ENCODE measurements at regions not wholly inside any gene's neighbourhood (a gene's known extent, or its start where the extent isn't known, plus 50 kb on each side); places are given as distances from the start of the nearest gene placed in this dataset.

DNA sequence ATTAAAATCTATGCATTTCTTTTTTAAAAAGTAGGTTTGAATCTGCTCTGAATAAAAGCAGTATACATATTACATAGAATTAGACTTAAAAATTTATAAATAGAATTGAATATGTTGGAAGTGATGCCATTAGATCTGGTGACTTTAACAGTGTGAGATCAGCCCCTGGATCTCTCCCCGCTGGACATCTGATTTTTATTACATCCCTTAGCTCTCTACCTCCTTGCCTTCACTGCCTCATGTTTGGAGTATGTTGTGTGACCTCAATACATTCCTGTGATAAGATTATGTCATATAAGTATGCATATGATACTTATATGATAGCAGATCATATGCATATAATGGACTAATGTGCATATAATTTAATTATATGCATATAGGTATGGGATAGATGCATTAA, 643.4 kb upstream of the NR2F2 start (continued):
- TF ChIP-seq, protein P1, sequence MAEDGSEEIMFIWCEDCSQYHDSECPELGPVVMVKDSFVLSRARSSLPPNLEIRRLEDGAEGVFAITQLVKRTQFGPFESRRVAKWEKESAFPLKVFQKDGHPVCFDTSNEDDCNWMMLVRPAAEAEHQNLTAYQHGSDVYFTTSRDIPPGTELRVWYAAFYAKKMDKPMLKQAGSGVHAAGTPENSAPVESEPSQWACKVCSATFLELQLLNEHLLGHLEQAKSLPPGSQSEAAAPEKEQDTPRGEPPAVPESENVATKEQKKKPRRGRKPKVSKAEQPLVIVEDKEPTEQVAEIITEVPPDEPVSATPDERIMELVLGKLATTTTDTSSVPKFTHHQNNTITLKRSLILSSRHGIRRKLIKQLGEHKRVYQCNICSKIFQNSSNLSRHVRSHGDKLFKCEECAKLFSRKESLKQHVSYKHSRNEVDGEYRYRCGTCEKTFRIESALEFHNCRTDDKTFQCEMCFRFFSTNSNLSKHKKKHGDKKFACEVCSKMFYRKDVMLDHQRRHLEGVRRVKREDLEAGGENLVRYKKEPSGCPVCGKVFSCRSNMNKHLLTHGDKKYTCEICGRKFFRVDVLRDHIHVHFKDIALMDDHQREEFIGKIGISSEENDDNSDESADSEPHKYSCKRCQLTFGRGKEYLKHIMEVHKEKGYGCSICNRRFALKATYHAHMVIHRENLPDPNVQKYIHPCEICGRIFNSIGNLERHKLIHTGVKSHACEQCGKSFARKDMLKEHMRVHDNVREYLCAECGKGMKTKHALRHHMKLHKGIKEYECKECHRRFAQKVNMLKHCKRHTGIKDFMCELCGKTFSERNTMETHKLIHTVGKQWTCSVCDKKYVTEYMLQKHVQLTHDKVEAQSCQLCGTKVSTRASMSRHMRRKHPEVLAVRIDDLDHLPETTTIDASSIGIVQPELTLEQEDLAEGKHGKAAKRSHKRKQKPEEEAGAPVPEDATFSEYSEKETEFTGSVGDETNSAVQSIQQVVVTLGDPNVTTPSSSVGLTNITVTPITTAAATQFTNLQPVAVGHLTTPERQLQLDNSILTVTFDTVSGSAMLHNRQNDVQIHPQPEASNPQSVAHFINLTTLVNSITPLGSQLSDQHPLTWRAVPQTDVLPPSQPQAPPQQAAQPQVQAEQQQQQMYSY (CRISPR knock-in tag; IDR thresholded peaks at IDR 0.05) = no peak
- TF ChIP-seq, protein P2, sequence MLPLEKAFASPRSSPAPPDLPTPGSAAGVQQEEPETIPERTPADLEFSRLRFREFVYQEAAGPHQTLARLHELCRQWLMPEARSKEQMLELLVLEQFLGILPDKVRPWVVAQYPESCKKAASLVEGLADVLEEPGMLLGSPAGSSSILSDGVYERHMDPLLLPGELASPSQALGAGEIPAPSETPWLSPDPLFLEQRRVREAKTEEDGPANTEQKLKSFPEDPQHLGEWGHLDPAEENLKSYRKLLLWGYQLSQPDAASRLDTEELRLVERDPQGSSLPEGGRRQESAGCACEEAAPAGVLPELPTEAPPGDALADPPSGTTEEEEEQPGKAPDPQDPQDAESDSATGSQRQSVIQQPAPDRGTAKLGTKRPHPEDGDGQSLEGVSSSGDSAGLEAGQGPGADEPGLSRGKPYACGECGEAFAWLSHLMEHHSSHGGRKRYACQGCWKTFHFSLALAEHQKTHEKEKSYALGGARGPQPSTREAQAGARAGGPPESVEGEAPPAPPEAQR (CRISPR knock-in tag; IDR thresholded peaks at IDR 0.05) = no peak

DNA sequence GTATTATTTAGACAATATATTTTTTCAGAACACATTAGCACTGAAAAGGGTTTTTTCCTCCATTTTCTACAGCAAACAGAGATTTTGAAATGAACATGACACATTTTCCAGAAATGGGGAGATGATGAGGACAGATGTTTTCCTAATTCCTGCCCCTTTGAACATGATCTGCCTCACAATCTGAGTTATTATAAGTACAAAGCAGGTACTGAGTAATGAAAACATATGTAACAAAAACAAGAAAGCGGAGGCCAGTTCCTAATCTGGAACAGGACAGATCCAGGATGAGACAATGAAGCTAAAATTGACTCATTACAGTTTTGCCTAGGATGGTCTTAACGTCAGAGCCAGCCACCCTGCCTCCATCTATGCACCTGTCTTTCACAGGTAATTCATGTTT, 642.8 kb upstream of the NR2F2 start:
- Mint-ChIP-seq H3K4me1 (no peaks in the 10 kb centered on the region), H3K36me3 (no peaks in the 10 kb centered on the region), H3K27me3 (ENCODE audit: low read depth) (no peaks in the 10 kb centered on the region), H3K9me3 (no peaks in the 10 kb centered on the region; the same call in 1 of the 2 replicates), H3K27ac (no peak overlapping the region), H3K4me3 (no peak overlapping the region)
- TF ChIP-seq ETV6 (CRISPR knock-in tag; IDR thresholded peaks at IDR 0.05) = no peak
- TF ChIP-seq ATF1 (CRISPR knock-in tag; IDR thresholded peaks at IDR 0.05) = no peak
- TF ChIP-seq ZNF138 (CRISPR knock-in tag; conservative IDR thresholded peaks at IDR 0.05) = no peak
- TF ChIP-seq ZNF219 (CRISPR knock-in tag; IDR thresholded peaks at IDR 0.05; ENCODE audit: borderline replicate concordance) = no peak
- no peak for TF ChIP-seq ZNF423 (CRISPR knock-in tag; IDR thresholded peaks at IDR 0.05)
- no peak for TF ChIP-seq NFATC4 (CRISPR knock-in tag; IDR thresholded peaks at IDR 0.05)
- no peak for TF ChIP-seq ESRRA (CRISPR knock-in tag; IDR thresholded peaks at IDR 0.05; ENCODE audit: borderline replicate concordance)
- TF ChIP-seq, protein P3, sequence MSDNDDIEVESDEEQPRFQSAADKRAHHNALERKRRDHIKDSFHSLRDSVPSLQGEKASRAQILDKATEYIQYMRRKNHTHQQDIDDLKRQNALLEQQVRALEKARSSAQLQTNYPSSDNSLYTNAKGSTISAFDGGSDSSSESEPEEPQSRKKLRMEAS (CRISPR knock-in tag; IDR thresholded peaks at IDR 0.05) = no peak
- TF ChIP-seq, protein P4, sequence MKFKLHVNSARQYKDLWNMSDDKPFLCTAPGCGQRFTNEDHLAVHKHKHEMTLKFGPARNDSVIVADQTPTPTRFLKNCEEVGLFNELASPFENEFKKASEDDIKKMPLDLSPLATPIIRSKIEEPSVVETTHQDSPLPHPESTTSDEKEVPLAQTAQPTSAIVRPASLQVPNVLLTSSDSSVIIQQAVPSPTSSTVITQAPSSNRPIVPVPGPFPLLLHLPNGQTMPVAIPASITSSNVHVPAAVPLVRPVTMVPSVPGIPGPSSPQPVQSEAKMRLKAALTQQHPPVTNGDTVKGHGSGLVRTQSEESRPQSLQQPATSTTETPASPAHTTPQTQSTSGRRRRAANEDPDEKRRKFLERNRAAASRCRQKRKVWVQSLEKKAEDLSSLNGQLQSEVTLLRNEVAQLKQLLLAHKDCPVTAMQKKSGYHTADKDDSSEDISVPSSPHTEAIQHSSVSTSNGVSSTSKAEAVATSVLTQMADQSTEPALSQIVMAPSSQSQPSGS (CRISPR knock-in tag; IDR thresholded peaks at IDR 0.05; ENCODE audit: borderline replicate concordance, low read depth) = no peak
- TF ChIP-seq ZNF671 (CRISPR knock-in tag; IDR thresholded peaks at IDR 0.05) = no peak
- no peak for TF ChIP-seq ZBTB21 (CRISPR knock-in tag; IDR thresholded peaks at IDR 0.05; ENCODE audit: borderline replicate concordance)
- TF ChIP-seq ZNF263 (CRISPR knock-in tag; IDR thresholded peaks at IDR 0.05; ENCODE audit: low read depth) = no peak
- TF ChIP-seq, protein P5, sequence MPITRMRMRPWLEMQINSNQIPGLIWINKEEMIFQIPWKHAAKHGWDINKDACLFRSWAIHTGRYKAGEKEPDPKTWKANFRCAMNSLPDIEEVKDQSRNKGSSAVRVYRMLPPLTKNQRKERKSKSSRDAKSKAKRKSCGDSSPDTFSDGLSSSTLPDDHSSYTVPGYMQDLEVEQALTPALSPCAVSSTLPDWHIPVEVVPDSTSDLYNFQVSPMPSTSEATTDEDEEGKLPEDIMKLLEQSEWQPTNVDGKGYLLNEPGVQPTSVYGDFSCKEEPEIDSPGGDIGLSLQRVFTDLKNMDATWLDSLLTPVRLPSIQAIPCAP (CRISPR knock-in tag; IDR thresholded peaks at IDR 0.05) = no peak
- TF ChIP-seq, protein P6, sequence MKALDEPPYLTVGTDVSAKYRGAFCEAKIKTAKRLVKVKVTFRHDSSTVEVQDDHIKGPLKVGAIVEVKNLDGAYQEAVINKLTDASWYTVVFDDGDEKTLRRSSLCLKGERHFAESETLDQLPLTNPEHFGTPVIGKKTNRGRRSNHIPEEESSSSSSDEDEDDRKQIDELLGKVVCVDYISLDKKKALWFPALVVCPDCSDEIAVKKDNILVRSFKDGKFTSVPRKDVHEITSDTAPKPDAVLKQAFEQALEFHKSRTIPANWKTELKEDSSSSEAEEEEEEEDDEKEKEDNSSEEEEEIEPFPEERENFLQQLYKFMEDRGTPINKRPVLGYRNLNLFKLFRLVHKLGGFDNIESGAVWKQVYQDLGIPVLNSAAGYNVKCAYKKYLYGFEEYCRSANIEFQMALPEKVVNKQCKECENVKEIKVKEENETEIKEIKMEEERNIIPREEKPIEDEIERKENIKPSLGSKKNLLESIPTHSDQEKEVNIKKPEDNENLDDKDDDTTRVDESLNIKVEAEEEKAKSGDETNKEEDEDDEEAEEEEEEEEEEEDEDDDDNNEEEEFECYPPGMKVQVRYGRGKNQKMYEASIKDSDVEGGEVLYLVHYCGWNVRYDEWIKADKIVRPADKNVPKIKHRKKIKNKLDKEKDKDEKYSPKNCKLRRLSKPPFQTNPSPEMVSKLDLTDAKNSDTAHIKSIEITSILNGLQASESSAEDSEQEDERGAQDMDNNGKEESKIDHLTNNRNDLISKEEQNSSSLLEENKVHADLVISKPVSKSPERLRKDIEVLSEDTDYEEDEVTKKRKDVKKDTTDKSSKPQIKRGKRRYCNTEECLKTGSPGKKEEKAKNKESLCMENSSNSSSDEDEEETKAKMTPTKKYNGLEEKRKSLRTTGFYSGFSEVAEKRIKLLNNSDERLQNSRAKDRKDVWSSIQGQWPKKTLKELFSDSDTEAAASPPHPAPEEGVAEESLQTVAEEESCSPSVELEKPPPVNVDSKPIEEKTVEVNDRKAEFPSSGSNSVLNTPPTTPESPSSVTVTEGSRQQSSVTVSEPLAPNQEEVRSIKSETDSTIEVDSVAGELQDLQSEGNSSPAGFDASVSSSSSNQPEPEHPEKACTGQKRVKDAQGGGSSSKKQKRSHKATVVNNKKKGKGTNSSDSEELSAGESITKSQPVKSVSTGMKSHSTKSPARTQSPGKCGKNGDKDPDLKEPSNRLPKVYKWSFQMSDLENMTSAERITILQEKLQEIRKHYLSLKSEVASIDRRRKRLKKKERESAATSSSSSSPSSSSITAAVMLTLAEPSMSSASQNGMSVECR (CRISPR knock-in tag; IDR thresholded peaks at IDR 0.05; ENCODE audit: borderline replicate concordance) = no peak
- TF ChIP-seq FOXP1 (CRISPR knock-in tag; IDR thresholded peaks at IDR 0.05; ENCODE audit: borderline replicate concordance) = no peak
- TF ChIP-seq, protein P7, sequence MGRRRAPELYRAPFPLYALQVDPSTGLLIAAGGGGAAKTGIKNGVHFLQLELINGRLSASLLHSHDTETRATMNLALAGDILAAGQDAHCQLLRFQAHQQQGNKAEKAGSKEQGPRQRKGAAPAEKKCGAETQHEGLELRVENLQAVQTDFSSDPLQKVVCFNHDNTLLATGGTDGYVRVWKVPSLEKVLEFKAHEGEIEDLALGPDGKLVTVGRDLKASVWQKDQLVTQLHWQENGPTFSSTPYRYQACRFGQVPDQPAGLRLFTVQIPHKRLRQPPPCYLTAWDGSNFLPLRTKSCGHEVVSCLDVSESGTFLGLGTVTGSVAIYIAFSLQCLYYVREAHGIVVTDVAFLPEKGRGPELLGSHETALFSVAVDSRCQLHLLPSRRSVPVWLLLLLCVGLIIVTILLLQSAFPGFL (CRISPR knock-in tag; IDR thresholded peaks at IDR 0.05; ENCODE audit: borderline replicate concordance) = no peak
- no peak for TF ChIP-seq NR3C1 (CRISPR knock-in tag; conservative IDR thresholded peaks at IDR 0.05; ENCODE audit: low read depth)
- TF ChIP-seq TP53 (CRISPR knock-in tag; IDR thresholded peaks at IDR 0.05) = no peak
- TF ChIP-seq, protein P8, sequence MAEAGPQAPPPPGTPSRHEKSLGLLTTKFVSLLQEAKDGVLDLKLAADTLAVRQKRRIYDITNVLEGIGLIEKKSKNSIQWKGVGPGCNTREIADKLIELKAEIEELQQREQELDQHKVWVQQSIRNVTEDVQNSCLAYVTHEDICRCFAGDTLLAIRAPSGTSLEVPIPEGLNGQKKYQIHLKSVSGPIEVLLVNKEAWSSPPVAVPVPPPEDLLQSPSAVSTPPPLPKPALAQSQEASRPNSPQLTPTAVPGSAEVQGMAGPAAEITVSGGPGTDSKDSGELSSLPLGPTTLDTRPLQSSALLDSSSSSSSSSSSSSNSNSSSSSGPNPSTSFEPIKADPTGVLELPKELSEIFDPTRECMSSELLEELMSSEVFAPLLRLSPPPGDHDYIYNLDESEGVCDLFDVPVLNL (CRISPR knock-in tag; IDR thresholded peaks at IDR 0.05; ENCODE audit: borderline replicate concordance, low read depth) = no peak
- no peak for ATAC-seq
- DNase-seq (ENCODE audit: low spot score) = no peak
- ChIA-PET POLR2A (no interaction called here), CTCF (no interaction called here)
